Trophoblast cell (in vitro differentiated cells and primary cell): ENCODE measurements at regions not wholly inside any gene's neighbourhood (a gene's known extent, or its start where the extent isn't known, plus 50 kb on each side); places are given as distances from the start of the nearest gene placed in this dataset.
"Not testable (repeated sequence)": the region's sequence is repeated elsewhere in the genome, so short reads cannot be mapped to it uniquely, and the experiment has no call there.

Experiments used
- DNase-seq, 2 donors: peaks; one replicate each; pipeline ENCODE4 v3.0.0-alpha.2; 2016
- H2AFZ ChIP-seq: 2 replicates; pipeline ENCODE4 v1.6.1; 2013; ENCODE audit warnings: low read length, moderate library complexity, mild to moderate bottlenecking; ENCODE audit not compliant: insufficient read depth, poor library complexity
- H2AK5ac ChIP-seq: 2 replicates; pipeline ENCODE4 v1.6.1; 2013; ENCODE audit warnings: mild to moderate bottlenecking, low read length
- H2BK120ac ChIP-seq: 2 replicates; pipeline ENCODE4 v1.6.1; 2013; ENCODE audit warnings: low read length, mild to moderate bottlenecking, moderate library complexity; ENCODE audit not compliant: insufficient read depth, poor library complexity
- H2BK12ac ChIP-seq: 2 replicates; pipeline ENCODE4 v1.6.1; 2013; ENCODE audit warnings: mild to moderate bottlenecking, low read length, moderate library complexity
- H2BK5ac ChIP-seq: 2 replicates; pipeline ENCODE4 v1.6.1; 2013; ENCODE audit warnings: low read length, low read depth, moderate library complexity, mild to moderate bottlenecking; ENCODE audit not compliant: poor library complexity
- H3K14ac ChIP-seq: 2 replicates; pipeline ENCODE4 v1.6.1; 2013; ENCODE audit warnings: mild to moderate bottlenecking, low read length
- H3K18ac ChIP-seq: 2 replicates; pipeline ENCODE4 v1.6.1; 2013; ENCODE audit warnings: mild to moderate bottlenecking, low read length
- H3K23ac ChIP-seq: 2 replicates; pipeline ENCODE4 v1.6.1; 2013; ENCODE audit warnings: low read length
- H3K27ac ChIP-seq: 2 replicates; pipeline ENCODE4 v1.5.1; 2013; ENCODE audit warnings: low read depth, mild to moderate bottlenecking, inconsistent platforms, low read length, moderate library complexity
- H3K27me3 ChIP-seq: 2 replicates; pipeline ENCODE4 v1.6.1; 2013; ENCODE audit warnings: inconsistent platforms, mild to moderate bottlenecking, low read length, moderate library complexity; ENCODE audit not compliant: insufficient read depth
- H3K36me3 ChIP-seq, 2 experiments: 1 replicate in 1 of 2; 2 replicates in 1 of 2; pipeline ENCODE4 v1.6.1; 2013; ENCODE audit warnings: low read length in 2 of 2, mild to moderate bottlenecking in 2 of 2, moderate library complexity in 1 of 2; ENCODE audit not compliant: insufficient read depth in 2 of 2, control insufficient read depth in 1 of 2
- H3K4ac ChIP-seq: 2 replicates; pipeline ENCODE4 v1.6.1; 2013; ENCODE audit warnings: low read depth, mild to moderate bottlenecking, low read length, moderate library complexity
- H3K4me1 ChIP-seq, 2 experiments: 1 replicate in 1 of 2; 2 replicates in 1 of 2; pipeline ENCODE4 v1.6.1; 2013; ENCODE audit warnings: low read length in 2 of 2, mild to moderate bottlenecking in 2 of 2, moderate library complexity in 1 of 2; ENCODE audit not compliant: insufficient read depth in 2 of 2, control insufficient read depth in 1 of 2
- H3K4me2 ChIP-seq: 2 replicates; pipeline ENCODE4 v1.6.1; 2013; ENCODE audit warnings: inconsistent platforms, mild to moderate bottlenecking, low read length, moderate library complexity
- H3K4me3 ChIP-seq: 2 replicates; pipeline ENCODE4 v1.5.1; 2013; ENCODE audit warnings: mild to moderate bottlenecking, low read depth, low read length, inconsistent platforms
- H3K79me1 ChIP-seq: one replicate; pipeline ENCODE4 v1.6.1; 2013; ENCODE audit warnings: low read length
- H3K79me2 ChIP-seq: 2 replicates; pipeline ENCODE4 v1.6.1; 2013; ENCODE audit warnings: low read length, mild to moderate bottlenecking; ENCODE audit not compliant: control insufficient read depth, insufficient read depth, poor library complexity
- H3K9ac ChIP-seq: 2 replicates; pipeline ENCODE4 v1.6.1; 2013; ENCODE audit warnings: mild to moderate bottlenecking, low read length
- H3K9me3 ChIP-seq: 2 replicates; pipeline ENCODE4 v1.6.1; 2013; ENCODE audit warnings: low read depth, mild to moderate bottlenecking, control low read depth, inconsistent platforms, low read length; ENCODE audit not compliant: insufficient read depth
- H4K12ac ChIP-seq: 2 replicates; pipeline ENCODE4 v1.6.1; 2013; ENCODE audit warnings: low read depth, mild to moderate bottlenecking, low read length, moderate library complexity
- H4K8ac ChIP-seq: 2 replicates; pipeline ENCODE4 v1.6.1; 2013; ENCODE audit warnings: low read depth, mild to moderate bottlenecking, low read length, moderate library complexity
- H4K91ac ChIP-seq: one replicate; pipeline ENCODE4 v1.6.1; 2013; ENCODE audit warnings: low read depth, mild to moderate bottlenecking, low read length, moderate library complexity
- WGBS: extraction: QIAGEN DNeasy Blood & Tissue Kit; methylation state at CpG from one replicate; pipeline ENCODE4 v1.1.7; 2013; ENCODE audit warnings: missing lambda C conversion rate; ENCODE audit not compliant: insufficient read length, insufficient coverage; ENCODE audit errors: extremely low coverage; 5-methylcytosine and 5-hydroxymethylcytosine counted together

DNA sequence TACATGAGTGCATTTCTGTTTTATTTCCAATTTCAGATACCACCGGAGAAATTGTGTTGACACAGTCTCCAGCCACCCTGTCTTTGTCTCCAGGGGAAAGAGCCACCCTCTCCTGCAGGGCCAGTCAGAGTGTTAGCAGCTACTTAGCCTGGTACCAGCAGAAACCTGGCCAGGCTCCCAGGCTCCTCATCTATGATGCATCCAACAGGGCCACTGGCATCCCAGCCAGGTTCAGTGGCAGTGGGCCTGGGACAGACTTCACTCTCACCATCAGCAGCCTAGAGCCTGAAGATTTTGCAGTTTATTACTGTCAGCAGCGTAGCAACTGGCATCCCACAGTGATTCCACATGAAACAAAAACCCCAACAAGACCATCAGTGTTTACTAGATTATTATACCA is 1481.6 kb downstream of the RPIA start:
- H2BK5ac ChIP-seq, H3K9ac ChIP-seq, H3K18ac ChIP-seq, H2BK120ac ChIP-seq, H3K4me2 ChIP-seq, H4K12ac ChIP-seq, H3K27me3 ChIP-seq, H4K8ac ChIP-seq, H3K79me2 ChIP-seq, H3K4me1 ChIP-seq, H3K4ac ChIP-seq, H2AFZ ChIP-seq, H2BK12ac ChIP-seq, H3K14ac ChIP-seq, H3K4me3 ChIP-seq, H3K9me3 ChIP-seq, H3K79me1 ChIP-seq, H3K27ac ChIP-seq, H2AK5ac ChIP-seq, H3K23ac ChIP-seq, H3K36me3 ChIP-seq, H4K91ac ChIP-seq: not testable (repeated sequence)
- WGBS = no CpG with 5 or more reads among the region's 2 CpGs
- peak in 1 of 2 donors; percentile 35 for DNase-seq

DNA sequence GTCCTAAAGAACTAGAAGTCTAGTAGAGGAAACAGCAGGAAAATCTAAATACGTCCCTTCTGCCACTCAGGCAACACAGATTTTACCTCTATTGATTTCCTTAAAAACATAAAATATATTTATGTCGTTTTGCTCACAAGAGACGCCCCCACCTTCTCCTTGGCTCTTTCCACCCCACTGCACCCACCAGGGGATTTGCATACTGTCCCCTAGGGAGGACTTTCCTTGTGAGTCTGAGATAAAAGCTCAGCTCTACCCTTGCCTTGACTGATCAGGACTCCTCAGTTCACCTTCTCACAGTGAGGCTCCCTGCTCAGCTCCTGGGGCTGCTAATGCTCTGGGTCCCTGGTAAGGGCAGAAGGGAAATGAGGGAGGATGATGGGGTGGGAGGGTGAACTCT is 1488.1 kb downstream of the RPIA start:
- not testable (repeated sequence) for H2BK12ac ChIP-seq, H3K79me2 ChIP-seq, H4K8ac ChIP-seq, H3K27me3 ChIP-seq, H2BK5ac ChIP-seq, DNase-seq, H3K9me3 ChIP-seq, H3K36me3 ChIP-seq, H2AK5ac ChIP-seq, H3K4me3 ChIP-seq, H2BK120ac ChIP-seq, H3K14ac ChIP-seq, H3K4me2 ChIP-seq, H3K18ac ChIP-seq, H3K23ac ChIP-seq, H3K4ac ChIP-seq, H4K12ac ChIP-seq, H3K4me1 ChIP-seq, H4K91ac ChIP-seq, H3K27ac ChIP-seq, H3K79me1 ChIP-seq, H3K9ac ChIP-seq, H2AFZ ChIP-seq
- WGBS = no CpG with 5 or more reads among the region's 3 CpGs

DNA sequence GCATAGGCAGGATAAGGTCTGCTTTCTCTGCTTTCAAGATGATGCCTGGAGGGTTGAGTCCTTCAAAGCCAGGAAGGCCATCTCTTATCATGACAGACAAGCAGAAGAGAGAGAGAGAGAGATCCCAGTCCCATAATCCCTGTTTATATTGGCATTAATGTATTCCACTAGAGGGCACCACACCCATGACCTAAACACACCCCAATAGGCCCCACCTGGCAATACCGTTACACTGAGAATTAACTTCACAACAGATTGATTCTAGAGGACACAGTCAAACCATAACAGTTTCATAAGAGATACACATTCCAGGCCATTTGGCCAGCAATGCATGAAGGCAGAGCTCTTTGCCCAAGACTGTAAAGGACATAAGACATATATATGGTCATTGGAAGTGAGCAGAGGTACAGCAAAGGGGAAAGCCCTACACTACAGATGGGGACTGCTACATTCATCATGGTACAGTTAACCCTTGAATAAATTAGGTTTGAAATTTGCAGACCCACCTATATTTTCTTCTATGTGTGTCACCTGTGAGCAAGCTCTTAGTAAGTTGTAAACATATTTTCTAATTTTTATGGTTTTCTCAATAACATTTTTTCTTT is 1516.1 kb downstream of the RPIA start:
- no peak overlapping the region for H3K9ac ChIP-seq
- DNase-seq = peak in 1 of 2 donors; percentile 14
- no peak overlapping the region for H2AFZ ChIP-seq
- no peaks in the 10 kb centered on the region for H3K79me2 ChIP-seq
- no peak overlapping the region for H4K91ac ChIP-seq
- no peak overlapping the region for H2BK5ac ChIP-seq
- H3K4ac ChIP-seq = no peak overlapping the region
- no peak overlapping the region for H3K23ac ChIP-seq
- H3K79me1 ChIP-seq = no peaks in the 10 kb centered on the region
- no peaks in the 10 kb centered on the region for H3K9me3 ChIP-seq
- no peak overlapping the region for H3K4me3 ChIP-seq
- H4K12ac ChIP-seq = no peak overlapping the region
- H3K4me1 ChIP-seq = no peaks in the 10 kb centered on the region
- no peak overlapping the region for H3K14ac ChIP-seq
- no CpG with 5 or more reads among the region's 1 CpG for WGBS
- no peak overlapping the region for H2BK120ac ChIP-seq
- no peak overlapping the region for H2AK5ac ChIP-seq
- no peak overlapping the region for H3K18ac ChIP-seq
- no peak overlapping the region for H2BK12ac ChIP-seq
- no peak overlapping the region for H3K4me2 ChIP-seq
- H3K36me3 ChIP-seq = no peaks in the 10 kb centered on the region
- H3K27ac ChIP-seq = no peak overlapping the region
- H3K27me3 ChIP-seq = no peaks in the 10 kb centered on the region
- H4K8ac ChIP-seq = no peak overlapping the region

DNA sequence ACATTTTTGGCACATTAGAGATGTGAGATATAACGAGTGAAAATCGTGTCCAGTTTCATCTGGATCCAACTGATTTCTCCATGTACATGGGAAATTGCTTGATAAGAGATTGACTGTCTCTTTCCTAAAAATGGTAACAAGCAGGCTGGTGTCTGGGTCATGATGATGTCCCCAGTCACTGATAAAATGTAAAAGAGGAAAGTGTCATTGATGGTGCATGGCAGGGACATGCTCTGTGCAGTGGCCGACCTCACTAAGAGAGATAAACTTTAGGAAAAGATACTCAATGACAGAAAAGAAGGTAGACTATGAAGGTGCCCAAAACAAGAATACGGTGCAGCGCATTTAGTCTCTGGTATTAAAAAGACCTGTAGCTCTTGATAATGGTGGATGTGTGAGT is 1517.5 kb downstream of the RPIA start:
- Histone ChIP-seq H3K79me2 (no peaks in the 10 kb centered on the region), H4K8ac (no peak overlapping the region), H4K91ac (no peak overlapping the region), H2BK5ac (no peak overlapping the region), H3K27ac (no peak overlapping the region), H3K4me3 (no peak overlapping the region), H4K12ac (no peak overlapping the region), H2BK12ac (no peak overlapping the region), H3K23ac (no peak overlapping the region), H2BK120ac (no peak overlapping the region), H3K4ac (no peak overlapping the region), H2AK5ac (no peak overlapping the region), H3K36me3 (no peaks in the 10 kb centered on the region), H2AFZ (no peak overlapping the region), H3K27me3 (no peaks in the 10 kb centered on the region), H3K79me1 (no peaks in the 10 kb centered on the region), H3K9me3 (no peaks in the 10 kb centered on the region), H3K4me2 (no peak overlapping the region), H3K18ac (no peak overlapping the region), H3K9ac (no peak overlapping the region), H3K4me1 (no peaks in the 10 kb centered on the region), H3K14ac (no peak overlapping the region)
- DNase-seq = no peak
- no CpG with 5 or more reads among the region's 5 CpGs for WGBS
